ENCODE measurements at regions not wholly inside any gene's neighbourhood (a gene's known extent, or its start where the extent isn't known, plus 50 kb on each side); places are given as distances from the start of the nearest gene placed in this dataset.

GRCh38 chr7:17716816-17717215 is 223.5 kb downstream of the SNX13 start:
- TF ChIP-seq CTCF (IDR thresholded peaks at IDR 0.05; ENCODE audit: low read length), result no peak
- no peak for TF ChIP-seq EZH2 (optimal IDR thresholded peaks at IDR 0.05; ENCODE audit: low read depth, low read length)

Measured in MM.1S (cell line).